ENCODE measurements at regions not wholly inside any gene's neighbourhood (a gene's known extent, or its start where the extent isn't known, plus 50 kb on each side); places are given as distances from the start of the nearest gene placed in this dataset.

GRCh38 chr10:31744025-31744424 lies 184.6 kb downstream of the ARHGAP12 start:
- TF ChIP-seq POLR2A (IDR thresholded peaks at IDR 0.05): no peak
- no peak for TF ChIP-seq CTCF (IDR thresholded peaks at IDR 0.05)

Data from body of pancreas (tissue), 4 donors.